Fibroblast of mammary gland (primary cell): ENCODE measurements at regions not wholly inside any gene's neighbourhood (a gene's known extent, or its start where the extent isn't known, plus 50 kb on each side); places are given as distances from the start of the nearest gene placed in this dataset.

Experiments used
- DNase-seq: peaks from one replicate; pipeline ENCODE4 v3.0.0-alpha.2; 2010; ENCODE audit warnings: low read depth
- H3K4me3 ChIP-seq: 2 replicates; pipeline ENCODE4 v1.5.1; 2011; ENCODE audit warnings: low read depth, mild to moderate bottlenecking, low read length, moderate library complexity; ENCODE audit not compliant: control insufficient read depth
- CTCF ChIP-seq: conservative IDR thresholded peaks from 2 replicates; pipeline ENCODE4 v1.5.1; 2011; ENCODE audit warnings: low read depth, low read length, inconsistent platforms; ENCODE audit not compliant: control insufficient read depth, insufficient read depth

- H3K4me3 ChIP-seq = no peak overlapping the region
- no peak for TF ChIP-seq CTCF
- no peak for DNase-seq
These were observed 110.4 kb upstream of the PHACTR3 start for GRCh38 chr20:59493926-59494325.

- no peak for DNase-seq
- no peak overlapping the region for H3K4me3 ChIP-seq
- no peak for TF ChIP-seq CTCF
These were observed 109.2 kb upstream of the PHACTR3 start for GRCh38 chr20:59495166-59495565.

GRCh38 chr20:59495894-59496510 lies 108.3 kb upstream of the PHACTR3 start:
- H3K4me3 ChIP-seq = no peak overlapping the region
- peak; percentile 79 for TF ChIP-seq CTCF
- DNase-seq = peak; percentile 60

- no peak for DNase-seq
- TF ChIP-seq CTCF = no peak
- no peak overlapping the region for H3K4me3 ChIP-seq
These were observed 106.0 kb upstream of the PHACTR3 start for GRCh38 chr20:59498291-59498690.

GRCh38 chr20:59499863-59500262 lies 104.5 kb upstream of the PHACTR3 start:
- no peak for TF ChIP-seq CTCF
- H3K4me3 ChIP-seq = no peak overlapping the region
- no peak for DNase-seq

GRCh38 chr20:59508729-59509128 lies 95.6 kb upstream of the PHACTR3 start:
- no peak for DNase-seq
- TF ChIP-seq CTCF = no peak
- H3K4me3 ChIP-seq = no peak overlapping the region

- TF ChIP-seq CTCF = no peak
- H3K4me3 ChIP-seq = no peak overlapping the region
These were observed 91.7 kb upstream of the PHACTR3 start for GRCh38 chr20:59512651-59513050.

More at GRCh38 chr20:59512651-59513050, 91.7 kb upstream of the PHACTR3 start:
- DNase-seq = no peak
